HuH-7 (cell line): ENCODE measurements at regions not wholly inside any gene's neighbourhood (a gene's known extent, or its start where the extent isn't known, plus 50 kb on each side); places are given as distances from the start of the nearest gene placed in this dataset.

Experiments
- DNase-seq: peaks from one replicate; pipeline ENCODE4 v3.0.0; 2011; ENCODE audit warnings: low spot score

DNA sequence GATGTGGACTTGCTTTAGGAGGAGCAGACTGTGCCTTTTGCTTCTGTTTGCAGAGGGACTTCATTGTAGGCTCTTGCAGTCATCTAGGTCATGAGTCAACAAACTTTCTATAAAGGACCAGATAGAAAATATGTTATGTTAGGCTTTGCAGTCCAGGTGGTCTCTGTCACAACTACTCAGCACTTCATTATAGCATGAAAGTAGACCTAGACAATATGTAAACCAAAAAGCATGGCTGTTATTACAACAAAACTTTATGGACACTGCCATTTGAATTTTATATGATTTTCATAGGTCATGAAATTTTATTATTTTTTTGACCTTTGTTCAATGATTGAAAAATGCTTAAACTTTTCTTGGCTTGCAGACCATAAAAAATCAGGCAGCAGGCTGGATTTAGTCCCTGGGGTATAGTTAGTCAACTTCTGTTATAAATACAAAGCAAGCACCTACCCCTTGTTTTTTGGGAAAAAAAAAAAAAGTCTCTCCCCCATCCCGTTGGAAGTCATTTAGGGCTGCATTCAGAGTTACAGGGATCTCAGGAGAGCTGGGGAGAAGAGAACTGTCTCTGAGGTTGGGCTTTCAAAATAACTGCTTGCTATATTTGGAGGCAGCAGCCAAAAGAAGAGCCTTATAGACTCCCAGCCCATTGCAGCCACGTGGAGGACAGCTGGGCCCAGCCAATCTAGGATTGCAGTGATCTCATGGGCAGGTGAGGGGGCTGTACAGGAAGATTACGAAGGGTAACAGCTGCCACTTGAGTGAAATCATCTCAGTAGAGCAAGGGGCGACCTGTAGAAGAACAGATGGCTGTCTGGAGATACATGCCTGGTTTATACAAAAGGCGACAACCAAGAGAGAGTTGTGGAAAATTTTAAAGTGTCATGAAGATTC is 136.6 kb upstream of the TNC start:
- DNase-seq: no peak

DNA sequence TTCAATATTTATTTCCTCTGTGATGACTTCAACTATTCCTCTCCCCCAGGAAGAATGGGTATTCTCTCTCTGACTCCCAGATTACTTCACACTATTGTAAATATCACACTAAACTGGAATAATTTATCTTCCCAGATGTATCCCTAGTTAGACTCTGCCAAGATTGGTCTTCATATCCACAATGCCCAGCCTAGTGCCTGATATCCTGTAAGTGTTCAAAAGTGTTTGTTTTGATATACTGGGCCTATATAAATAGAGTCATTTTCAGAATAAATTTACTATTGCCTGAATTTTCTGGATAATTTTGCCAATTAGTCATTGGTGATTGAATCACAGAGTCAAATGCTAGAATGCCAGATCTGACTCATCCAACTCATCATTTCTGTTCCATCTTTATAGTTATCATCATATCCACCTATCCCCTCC is 143.7 kb upstream of the TNC start:
- no peak for DNase-seq

DNA sequence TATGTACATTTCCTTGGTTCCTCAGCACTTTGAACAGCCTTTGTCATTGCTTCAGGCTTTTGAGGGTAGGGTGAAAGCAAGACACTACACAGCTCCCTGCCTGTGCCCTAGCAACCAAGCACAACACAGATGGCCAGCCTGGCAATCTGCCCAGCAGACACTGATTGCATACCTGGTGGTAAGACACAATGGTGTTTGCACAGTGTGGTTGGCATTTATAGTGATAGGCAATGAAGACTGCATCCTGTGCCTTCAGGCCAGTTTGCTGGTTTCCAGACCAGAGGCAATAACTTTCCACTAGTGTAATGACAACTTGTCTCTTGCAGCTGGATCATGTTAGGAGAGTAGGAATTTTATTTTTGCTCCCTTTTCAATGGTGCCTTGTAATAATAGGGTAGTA is 144.5 kb upstream of the TNC start:
- no peak for DNase-seq

DNA sequence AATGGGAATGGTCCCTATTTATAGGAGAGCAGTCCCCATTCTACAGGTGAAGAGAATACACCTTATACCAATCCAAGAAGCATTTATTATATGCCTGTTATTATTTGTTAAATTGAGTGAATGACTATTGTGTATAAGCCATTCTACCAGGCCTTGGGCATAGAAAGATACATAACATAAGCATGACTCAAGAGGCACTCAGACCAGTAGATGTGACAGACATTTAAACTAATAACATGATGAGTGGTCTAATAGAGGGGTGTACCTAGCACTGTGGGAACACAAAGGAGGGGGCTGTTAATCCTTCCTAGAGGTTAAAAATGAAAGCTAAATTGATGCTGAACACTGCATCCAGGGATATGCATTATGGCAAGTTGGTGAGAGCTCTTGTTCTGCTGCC is 145.0 kb upstream of the TNC start:
- DNase-seq: no peak

DNA sequence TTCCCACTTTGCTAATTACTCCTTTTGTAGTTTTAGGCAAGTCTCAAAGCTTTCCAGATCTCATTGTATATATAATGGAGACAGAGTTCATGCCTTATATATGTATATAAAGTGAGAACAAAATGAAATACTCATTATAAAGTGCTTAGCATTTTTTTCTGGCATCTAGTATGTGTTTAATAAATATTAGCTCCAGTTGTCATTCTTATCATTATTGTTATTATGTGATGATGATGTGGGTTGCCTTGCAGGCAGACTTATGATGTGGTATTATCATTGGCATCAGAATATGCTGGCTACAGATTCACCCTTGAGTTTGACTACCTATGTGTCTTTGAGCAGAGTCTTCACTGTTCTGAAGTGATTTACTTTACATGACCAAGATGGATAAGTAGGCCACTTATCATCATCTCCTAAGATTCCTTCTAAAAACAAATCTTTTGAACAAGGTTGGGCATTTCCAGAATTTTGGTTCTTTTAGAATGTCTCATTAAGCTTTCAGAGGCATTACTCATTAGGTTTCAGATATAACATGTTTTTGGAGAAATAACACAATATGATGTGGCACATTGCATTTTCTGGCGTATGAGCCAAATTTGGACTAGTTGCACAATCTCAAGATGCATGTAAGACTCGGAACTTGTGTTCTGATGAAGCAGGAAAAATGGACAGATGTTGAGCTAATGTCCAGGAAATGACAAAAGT is 145.6 kb upstream of the TNC start:
- DNase-seq: no peak

DNA sequence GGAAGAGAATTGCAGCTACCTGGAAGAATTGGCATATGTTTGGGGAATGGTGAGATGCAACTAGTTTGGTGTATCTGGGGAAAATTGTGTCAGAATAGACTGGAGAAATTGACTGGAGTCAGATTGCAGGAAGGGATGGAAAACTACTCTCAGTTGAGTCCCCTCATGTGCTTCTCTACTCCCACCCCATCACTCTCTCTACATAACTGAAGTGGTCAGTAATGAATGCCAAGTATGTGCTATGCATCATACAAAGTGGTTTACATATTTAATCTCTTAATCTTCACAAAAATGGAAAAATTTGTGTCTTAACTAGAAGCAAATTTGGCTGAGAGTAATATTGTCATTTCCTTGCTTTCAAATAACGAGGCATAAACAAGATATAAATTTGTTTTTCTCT is 146.4 kb upstream of the TNC start:
- DNase-seq: no peak

DNA sequence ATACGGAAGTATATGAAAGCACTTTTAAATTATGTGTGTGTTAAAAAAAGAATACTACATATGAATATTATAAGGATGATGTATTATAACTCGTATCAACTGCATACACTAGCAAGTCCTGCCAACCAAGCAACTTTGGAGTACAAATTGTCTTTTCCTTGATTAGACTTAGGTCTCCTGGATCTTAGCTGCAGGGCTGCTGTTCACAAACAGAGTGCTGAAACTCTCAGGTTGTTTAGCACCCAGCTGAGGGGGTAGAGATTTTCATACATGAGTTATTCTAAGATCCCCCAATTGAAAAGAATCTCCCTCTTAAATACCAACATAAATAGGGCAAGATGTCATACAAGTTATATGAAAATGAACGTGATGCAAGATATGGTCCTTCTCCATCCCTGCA is 149.8 kb upstream of the TNC start:
- DNase-seq: no peak

DNA sequence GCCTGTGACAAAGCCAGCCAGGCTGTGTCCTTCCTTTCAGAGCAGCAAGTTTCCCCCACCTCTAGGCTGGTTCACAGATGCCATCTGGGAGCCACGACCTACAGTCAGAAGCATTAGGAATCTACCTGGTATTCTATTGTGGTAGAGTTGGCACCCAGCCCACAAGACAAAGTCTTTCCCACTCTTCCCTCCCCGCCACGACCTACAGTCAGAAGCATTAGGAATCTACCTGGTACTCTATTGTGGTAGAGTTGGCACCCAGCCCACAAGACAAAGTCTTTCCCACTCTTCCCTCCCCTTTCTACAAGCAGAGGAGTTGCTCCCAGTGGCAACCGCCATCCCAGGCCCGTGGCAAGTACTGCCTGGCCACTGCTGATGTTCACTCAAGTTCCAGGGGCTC is 157.8 kb upstream of the TNC start:
- no peak for DNase-seq

DNA sequence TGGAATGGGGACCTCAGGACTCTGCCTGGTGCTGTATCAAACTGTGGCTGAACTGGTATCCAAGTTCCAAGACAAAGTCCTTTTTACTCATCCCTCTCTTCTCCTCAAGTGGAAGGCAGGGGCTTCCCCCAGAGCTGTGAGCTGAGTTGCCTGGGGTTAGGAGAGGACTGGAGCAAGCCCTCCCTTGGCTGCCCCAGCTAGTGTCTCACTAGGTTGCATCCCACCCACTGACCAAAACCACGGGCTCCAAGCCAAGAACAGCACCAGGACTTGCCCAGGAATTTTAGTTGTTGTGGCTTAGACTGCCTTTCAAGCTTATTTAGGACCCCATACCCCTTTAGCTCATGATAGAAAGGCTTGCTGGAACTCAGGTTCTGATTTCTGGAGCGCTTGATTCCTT is 158.7 kb upstream of the TNC start:
- no peak for DNase-seq

DNA sequence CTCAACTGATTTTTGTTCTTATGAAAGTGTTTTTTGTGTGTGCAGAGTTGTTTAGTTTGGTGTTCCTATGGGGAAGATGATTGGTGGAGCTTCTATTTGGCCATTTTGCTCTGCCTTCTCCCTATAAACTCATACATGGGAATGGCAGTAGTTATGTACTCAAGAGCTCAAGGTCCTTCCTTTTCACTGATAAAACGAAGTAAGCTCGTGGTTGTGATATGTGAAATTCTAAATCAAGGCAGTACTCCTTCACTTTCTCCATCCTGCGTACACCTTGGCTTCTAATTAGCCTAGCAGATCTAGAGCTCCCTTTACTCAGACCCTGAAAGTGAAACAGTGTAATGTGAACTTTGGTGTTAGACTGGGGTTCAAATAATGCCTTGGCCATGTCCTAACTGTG is 159.3 kb upstream of the TNC start:
- DNase-seq: no peak

DNA sequence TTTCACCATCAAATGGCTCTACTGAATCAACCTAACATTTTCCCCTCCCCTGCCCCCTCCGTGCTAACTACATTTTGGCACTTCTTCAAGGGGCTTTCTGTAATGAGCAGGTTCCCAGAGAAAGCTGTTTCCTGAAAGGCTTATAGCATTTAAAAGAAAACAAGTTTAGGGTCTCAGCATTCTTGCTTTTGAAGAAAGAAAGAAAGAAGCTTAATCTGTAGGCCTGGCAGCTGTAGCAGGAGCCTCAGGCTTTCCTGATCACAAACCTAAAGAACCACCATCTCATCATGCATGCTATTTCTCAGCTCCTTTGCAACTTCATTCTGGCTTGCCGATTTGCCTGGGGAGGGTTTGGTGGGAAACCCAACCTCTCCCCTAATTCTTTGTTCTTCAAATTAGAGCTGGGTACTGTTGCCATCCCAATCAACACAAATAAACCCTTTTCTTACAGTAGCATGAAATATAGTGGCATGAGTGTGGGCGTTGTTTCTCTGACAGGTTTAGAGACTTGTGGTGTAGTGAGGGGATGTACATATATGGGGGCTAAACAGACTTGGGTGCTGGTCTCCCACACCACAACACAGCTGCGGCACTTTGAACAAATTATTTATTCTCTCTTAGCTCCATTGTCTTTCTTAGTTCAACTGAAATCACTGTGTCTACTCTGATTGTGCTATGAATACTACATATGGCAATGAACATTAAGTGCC is 160.5 kb upstream of the TNC start:
- no peak for DNase-seq

DNA sequence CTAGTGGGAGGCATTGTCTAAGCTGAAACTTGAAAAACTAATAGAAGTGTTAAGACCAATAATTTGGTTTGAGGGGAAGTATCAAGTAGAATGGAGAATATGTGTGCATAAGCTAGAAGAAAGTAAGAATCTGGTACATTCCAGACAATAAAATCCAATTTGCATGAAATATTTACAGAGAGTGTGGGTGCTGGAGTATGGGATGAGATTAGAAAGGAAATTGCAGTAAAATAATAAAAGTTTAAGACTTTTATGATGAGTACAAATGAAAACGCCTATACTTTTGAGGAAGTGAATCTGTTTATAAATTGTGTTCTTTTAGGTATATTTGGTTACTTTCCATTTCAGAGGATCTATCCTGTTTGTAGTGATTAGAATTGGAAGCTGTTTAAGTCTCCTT is 165.4 kb upstream of the TNC start:
- DNase-seq: no peak

DNA sequence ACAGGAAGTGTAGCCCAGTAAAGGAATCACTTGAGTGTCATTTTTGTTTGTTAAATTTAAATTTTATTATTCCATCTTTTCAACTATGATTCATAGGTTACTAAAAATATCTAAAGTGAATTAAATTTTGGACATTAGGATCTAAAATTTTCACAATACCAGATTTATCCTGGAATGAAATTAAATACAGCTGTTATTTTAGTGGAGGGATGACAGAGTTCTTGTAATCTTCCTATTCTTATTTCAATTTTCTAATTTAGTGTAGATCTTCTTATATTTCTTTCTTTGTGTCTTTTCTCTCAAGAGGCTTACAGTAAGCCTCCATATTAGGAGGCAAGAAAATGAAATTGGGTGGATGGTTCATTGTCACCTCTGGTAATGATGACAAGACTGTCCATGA is 167.9 kb upstream of the TNC start:
- no peak for DNase-seq

DNA sequence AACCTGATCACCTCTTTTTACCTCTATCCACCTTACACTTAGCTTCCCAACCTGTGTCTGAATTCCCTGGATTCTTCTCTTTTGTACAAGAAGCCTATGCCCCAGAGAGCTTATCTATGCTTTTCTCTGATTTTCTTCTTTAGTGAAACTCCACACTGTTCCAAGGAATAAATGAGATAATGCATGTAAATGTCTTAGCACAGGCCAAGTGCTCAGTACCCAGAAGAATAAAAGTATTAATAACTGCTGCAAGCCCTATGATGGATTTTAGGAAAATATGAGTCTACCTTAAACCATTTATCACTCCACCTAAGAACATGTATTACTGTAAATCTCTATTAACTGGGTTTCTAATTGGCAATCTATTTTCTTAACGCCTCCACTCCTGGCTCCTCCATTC is 168.5 kb upstream of the TNC start:
- no peak for DNase-seq

DNA sequence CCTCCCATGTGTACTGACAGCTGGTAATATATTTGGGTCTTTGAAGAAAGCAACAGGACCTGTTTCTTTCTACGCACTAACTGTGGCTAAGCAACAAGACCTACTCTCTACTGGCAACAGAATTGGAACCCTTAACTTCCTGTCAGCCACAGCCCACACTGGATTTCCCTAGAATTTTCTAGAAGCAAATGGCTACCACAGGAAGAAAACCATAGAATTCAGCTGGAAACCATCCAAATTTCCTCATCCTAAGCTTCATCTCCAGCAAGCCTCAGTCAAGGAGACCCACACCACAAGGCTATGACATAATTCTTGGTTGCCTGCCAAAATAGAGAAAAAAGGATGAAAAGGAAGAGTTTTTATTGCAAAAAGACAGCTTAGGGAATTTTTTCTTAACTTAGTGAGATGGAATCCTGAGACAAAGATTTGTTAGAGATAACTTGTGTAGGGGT is 171.8 kb upstream of the TNC start:
- DNase-seq: no peak

DNA sequence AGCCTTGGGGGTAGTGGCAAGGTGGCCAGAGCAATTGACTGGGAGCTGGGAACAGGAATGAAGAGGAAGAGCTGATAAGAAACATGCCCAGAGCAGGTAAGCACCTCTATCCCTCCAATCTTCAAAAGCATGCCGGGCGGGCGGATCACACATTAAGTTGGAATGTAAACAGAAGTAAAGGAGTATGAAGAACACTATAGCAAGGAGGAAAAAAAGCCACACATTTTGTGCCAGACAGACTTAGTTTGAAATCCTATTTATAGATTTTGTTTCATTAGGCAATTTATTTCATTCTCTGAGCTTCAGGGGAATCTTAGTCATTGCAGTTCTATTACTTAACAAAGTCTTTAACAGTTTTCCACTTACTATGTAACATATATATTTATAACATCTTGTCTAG is 173.9 kb upstream of the TNC start:
- DNase-seq: no peak

DNA sequence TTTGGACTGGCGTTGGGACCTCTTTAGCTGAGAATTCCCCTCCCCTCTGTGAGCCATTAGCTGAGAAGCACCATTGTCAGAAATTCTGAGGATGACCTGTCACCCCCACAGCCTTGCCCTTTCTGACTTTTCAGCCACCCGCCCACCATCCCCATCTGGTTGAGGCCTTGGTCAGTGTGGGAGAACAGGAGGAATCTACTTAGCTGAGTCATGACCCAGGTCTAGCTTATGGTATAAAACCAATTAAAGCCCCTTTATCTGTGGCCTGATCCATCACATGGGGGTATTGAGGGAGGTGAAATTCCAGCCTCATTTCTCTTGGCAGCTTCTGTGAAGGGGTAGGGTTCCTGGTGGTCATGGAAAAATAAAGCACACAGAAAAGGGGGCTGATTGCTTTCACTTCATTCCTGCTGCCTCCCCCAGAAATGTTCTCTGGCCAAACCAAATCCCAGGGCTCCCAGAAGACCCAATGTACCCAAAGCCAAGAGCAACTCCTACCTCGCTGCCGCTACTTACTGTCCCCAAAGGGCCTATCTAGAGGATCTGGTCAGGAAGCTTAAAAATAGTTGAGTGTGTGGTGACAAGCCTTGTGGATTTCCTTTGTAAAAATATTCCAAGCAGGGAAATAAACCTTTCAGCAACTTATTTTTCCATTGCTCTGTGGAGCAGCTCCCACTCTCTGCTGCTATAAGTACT is 174.8 kb upstream of the TNC start:
- DNase-seq: no peak

DNA sequence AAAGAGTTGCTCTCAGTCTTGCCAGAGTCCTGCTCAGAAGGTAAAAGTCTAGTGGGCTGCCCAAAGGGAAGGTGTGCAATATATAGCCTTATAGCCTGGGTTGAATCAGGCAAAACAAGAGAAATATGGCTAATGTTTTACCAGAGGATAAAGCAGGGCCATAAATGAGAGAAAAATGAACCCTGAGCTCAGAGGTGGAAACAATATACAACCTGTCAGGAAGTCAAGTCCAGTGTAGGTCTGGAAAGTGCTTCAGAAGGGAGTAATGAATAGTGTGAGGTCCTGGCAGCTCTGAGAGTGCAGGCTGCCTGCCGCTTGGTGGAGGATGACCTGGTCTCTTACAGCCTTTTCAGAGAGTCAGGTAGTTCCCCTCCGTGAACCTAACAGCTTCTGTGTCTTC is 177.8 kb upstream of the TNC start:
- DNase-seq: no peak

DNA sequence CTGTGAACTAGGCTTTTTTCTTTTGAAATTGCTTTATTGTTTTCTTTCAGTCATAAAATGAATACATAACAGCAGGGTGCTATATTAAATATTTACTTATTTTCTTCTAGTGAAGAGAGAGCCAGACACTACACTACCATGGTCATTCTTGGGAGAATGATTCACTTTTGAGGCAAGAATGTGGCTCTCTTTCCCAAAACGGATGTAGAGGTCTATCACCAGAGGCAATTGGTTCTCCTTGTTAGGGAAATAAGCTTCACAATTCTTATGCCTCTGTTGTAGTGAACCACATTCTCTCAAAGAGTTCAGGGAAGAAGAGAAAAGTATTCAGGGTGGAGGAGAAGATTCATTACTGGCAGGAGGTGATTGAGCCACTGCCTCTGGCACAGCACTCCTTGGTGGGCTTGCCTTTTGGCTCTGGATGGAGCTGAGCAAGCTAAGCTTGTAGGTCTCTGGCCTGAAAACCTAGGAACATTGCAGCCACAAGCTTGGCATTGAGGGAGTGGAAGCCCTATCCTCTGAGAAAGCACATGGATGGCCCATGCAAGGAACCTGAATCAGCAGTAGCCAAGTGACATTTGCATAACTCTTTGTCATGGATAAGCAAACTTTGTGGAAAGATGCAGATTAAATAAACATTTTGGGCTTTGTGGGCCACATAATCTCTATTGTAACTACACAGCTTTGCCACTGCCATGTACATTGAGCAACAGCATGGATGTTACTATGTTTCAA is 179.0 kb upstream of the TNC start:
- no peak for DNase-seq

DNA sequence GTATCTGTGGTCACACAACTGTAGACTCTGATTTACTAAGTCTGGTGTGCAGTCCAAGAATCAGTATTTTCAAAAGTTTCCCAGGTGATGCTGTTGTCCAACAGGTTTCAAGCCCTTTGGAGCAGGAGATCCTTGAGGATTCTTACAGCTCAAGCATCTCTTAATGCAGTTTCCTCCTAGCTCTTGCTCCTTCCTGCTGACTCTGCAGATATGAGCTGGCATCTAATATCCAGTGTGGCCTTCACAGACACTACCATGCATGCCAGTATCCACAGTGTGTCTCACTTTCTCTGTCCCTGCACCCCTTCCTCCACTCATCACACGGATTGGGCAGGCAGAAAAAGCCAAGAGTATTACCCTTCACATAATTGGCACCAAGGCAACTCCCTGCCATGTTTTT is 182.2 kb upstream of the TNC start:
- DNase-seq: no peak

DNA sequence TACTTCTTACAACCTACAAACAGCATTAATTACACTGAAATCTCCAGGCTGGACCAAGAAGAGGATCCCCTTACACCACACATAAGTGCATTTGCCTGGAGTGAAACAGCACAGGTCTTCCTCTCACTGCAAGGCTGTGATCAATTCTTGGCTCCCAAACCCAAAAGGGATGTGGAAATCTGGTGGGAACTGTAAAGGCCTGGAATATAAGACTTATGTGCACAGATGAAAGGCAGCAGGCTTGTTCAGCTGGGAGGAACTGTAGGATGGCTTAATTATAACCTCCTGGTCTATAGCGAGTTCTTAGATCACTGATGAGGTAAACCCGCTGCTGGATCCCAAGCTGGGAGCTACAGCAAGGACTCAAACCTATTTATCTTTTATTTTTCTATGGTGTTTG is 182.9 kb upstream of the TNC start:
- DNase-seq: no peak

DNA sequence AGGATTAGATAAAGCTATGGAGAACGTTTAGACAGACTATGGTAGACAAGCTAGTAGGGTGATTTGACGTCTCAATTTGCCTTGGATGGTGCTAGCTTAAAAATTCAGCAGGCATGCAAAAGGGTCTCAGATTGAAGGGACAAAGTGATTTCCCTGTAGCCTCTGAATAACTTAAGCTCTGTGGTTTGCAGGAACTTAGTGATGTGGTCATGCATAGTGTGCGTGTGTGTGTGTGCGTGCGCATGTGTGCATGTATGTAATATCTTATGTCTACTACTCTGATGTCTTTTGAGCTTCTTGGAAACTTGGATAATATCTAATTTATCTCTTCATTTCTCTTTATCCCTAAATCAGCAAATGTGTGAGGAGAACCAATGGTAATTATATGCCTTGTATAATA is 183.6 kb upstream of the TNC start:
- DNase-seq: no peak
